Endodermal cell (in vitro differentiated cells): ENCODE measurements at regions not wholly inside any gene's neighbourhood (a gene's known extent, or its start where the extent isn't known, plus 50 kb on each side); places are given as distances from the start of the nearest gene placed in this dataset.

Experiments
- DNase-seq: peaks from one replicate; pipeline ENCODE4 v3.0.0-alpha.2; 2017
- H3K27ac ChIP-seq: 2 replicates; pipeline ENCODE4 v1.5.1; 2013; ENCODE audit warnings: mild to moderate bottlenecking, low read depth, low read length, moderate library complexity
- H3K27me3 ChIP-seq: 2 replicates; pipeline ENCODE4 v1.6.1; 2013; ENCODE audit warnings: mild to moderate bottlenecking, low read length, moderate library complexity; ENCODE audit not compliant: insufficient read depth, control insufficient read depth, poor library complexity, severe bottlenecking
- H3K36me3 ChIP-seq: 2 replicates; pipeline ENCODE4 v1.7.0; 2013; ENCODE audit warnings: mild to moderate bottlenecking, low read length, moderate library complexity; ENCODE audit not compliant: control insufficient read depth, insufficient read depth
- H3K4me1 ChIP-seq: one replicate; pipeline ENCODE4 v1.7.0; 2013; ENCODE audit warnings: low read length; ENCODE audit not compliant: control insufficient read depth, insufficient read depth
- H3K4me3 ChIP-seq: 2 replicates; pipeline ENCODE4 v1.5.1; 2013; ENCODE audit warnings: mild to moderate bottlenecking, low read length, moderate library complexity
- H3K9ac ChIP-seq: 2 replicates; pipeline ENCODE4 v1.6.1; 2013; ENCODE audit warnings: mild to moderate bottlenecking, low read length, moderate library complexity; ENCODE audit not compliant: poor library complexity, severe bottlenecking; ENCODE audit errors: extremely low read depth
- H3K9me3 ChIP-seq: 2 replicates; pipeline ENCODE4 v1.6.1; 2013; ENCODE audit warnings: mild to moderate bottlenecking, low read length, moderate library complexity; ENCODE audit not compliant: control insufficient read depth
- H3K27ac Mint-ChIP-seq: 2 replicates; pipeline ENCODE4 v1.8.0; 2020; ENCODE audit warnings: mixed read lengths
- H3K27me3 Mint-ChIP-seq: 2 replicates; pipeline ENCODE4 v1.8.0; 2021; ENCODE audit warnings: mild to moderate bottlenecking, mixed read lengths; ENCODE audit not compliant: insufficient read depth
- H3K36me3 Mint-ChIP-seq: 2 replicates; pipeline ENCODE4 v1.8.0; 2020; ENCODE audit warnings: low read depth, mixed read lengths
- H3K4me1 Mint-ChIP-seq: 2 replicates; pipeline ENCODE4 v1.8.0; 2020; ENCODE audit warnings: mixed read lengths
- H3K4me3 Mint-ChIP-seq: 2 replicates; pipeline ENCODE4 v1.8.0; 2020; ENCODE audit warnings: mild to moderate bottlenecking, moderate library complexity, mixed read lengths
- H3K9me3 Mint-ChIP-seq: 2 replicates; pipeline ENCODE4 v1.8.0; 2020; ENCODE audit warnings: mild to moderate bottlenecking, mixed read lengths
- WGBS, 2 experiments: methylation state at CpG; one replicate each; pipeline versions ENCODE4 v1.1.5 to v1.1.7; 2013; ENCODE audit warnings: missing lambda C conversion rate in 2 of 2, mixed read lengths in 1 of 2; ENCODE audit not compliant: insufficient coverage in 1 of 2, insufficient read length in 1 of 2; 5-methylcytosine and 5-hydroxymethylcytosine counted together
- TF ChIP-seq, protein P1 (sequence below): fragments of 200-600 bp; sonication (generic); conservative IDR thresholded peaks from 2 replicates; pipeline ENCODE4 v1.5.0; 2021; ENCODE audit warnings: antibody characterized with exemption, mild to moderate bottlenecking

DNA sequence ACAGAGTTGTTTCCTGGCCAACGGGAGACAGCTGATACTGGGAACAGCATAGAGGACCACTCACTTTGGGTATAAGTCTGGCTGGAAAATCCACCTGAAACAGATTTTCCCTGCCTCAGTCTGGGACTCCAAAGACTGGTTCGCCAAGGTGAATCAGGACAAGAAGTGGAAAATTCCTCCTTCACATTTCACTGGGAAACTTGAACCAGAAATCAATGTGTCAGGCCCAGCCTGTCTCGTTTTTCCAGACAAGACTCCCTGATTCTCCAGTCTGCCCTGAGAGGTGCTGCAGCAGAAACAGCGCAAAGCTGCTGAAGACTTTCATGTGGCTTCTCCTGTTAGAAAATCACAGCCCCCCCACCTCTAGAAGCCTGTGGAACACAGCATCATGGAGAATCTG, 269.8 kb downstream of the OPA1 start:
- no peak for DNase-seq
- Histone ChIP-seq H3K27ac (no peak overlapping the region), H3K9me3 (no peaks in the 10 kb centered on the region), H3K27me3 (peaks cover 14% of the 10 kb centered on the region), H3K4me3 (no peak overlapping the region), H3K9ac (no peak overlapping the region), H3K36me3 (no peaks in the 10 kb centered on the region), H3K4me1 (no peaks in the 10 kb centered on the region)
- H3K36me3 Mint-ChIP-seq: no peaks in the 10 kb centered on the region
- H3K27me3 Mint-ChIP-seq: peaks cover 17% of the 10 kb centered on the region
- TF ChIP-seq, protein P1, sequence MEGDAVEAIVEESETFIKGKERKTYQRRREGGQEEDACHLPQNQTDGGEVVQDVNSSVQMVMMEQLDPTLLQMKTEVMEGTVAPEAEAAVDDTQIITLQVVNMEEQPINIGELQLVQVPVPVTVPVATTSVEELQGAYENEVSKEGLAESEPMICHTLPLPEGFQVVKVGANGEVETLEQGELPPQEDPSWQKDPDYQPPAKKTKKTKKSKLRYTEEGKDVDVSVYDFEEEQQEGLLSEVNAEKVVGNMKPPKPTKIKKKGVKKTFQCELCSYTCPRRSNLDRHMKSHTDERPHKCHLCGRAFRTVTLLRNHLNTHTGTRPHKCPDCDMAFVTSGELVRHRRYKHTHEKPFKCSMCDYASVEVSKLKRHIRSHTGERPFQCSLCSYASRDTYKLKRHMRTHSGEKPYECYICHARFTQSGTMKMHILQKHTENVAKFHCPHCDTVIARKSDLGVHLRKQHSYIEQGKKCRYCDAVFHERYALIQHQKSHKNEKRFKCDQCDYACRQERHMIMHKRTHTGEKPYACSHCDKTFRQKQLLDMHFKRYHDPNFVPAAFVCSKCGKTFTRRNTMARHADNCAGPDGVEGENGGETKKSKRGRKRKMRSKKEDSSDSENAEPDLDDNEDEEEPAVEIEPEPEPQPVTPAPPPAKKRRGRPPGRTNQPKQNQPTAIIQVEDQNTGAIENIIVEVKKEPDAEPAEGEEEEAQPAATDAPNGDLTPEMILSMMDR: no peak
- no peak overlapping the region for H3K27ac Mint-ChIP-seq
- 89 to 90% methylated on average over 3 to 4 of the region's 4 CpGs for WGBS, 2 experiments
- no peaks in the 10 kb centered on the region for H3K9me3 Mint-ChIP-seq
- no peaks in the 10 kb centered on the region for H3K4me1 Mint-ChIP-seq
- no peak overlapping the region for H3K4me3 Mint-ChIP-seq

DNA sequence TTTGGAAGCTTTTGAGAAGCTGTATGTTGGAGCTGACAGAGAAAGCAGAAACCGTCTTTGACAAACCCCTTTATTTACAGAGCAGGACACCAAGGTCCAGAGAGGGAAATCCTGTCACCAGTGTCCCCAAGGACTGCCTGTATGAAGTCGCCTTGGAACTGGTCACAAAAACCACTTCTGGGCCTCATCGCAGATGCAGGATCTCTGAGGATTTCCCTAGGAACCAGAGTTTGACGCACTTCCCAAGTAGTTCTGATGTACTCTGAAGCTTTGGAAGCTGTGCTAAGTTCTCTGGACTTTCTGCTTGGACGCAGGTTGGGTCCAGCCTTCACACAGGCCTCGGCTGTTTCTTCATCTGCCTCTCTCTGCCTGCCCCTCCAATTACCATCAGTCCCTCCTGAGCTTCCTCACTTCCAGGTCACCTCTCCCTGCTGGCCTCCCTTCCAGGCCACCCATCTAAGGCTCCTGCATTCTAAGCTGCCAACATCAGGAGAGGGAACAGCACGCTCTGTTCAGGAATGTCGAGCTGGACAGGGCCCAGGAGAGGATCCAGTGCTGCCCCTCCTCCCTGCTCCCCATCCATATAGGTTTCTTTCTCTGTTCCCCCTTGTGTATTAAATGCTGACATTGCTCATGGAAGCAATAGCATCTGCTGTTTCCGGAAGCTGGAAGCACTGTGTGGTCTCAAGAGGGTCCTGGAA, 270.8 kb downstream of the OPA1 start:
- Mint-ChIP-seq H3K4me1 (peaks cover 2% of the 10 kb centered on the region), H3K36me3 (no peaks in the 10 kb centered on the region), H3K27ac (no peak overlapping the region), H3K9me3 (no peaks in the 10 kb centered on the region), H3K4me3 (no peak overlapping the region), H3K27me3 (peaks cover 26% of the 10 kb centered on the region)
- Histone ChIP-seq H3K36me3 (no peaks in the 10 kb centered on the region), H3K9me3 (no peaks in the 10 kb centered on the region), H3K9ac (no peak overlapping the region), H3K4me3 (no peak overlapping the region), H3K27ac (no peak overlapping the region), H3K4me1 (no peaks in the 10 kb centered on the region), H3K27me3 (peaks cover 24% of the 10 kb centered on the region)
- WGBS, 2 experiments: 91 to 99% methylated on average over 7 to 9 of the region's 9 CpGs
- TF ChIP-seq, protein P1: no peak
- DNase-seq: no peak

DNA sequence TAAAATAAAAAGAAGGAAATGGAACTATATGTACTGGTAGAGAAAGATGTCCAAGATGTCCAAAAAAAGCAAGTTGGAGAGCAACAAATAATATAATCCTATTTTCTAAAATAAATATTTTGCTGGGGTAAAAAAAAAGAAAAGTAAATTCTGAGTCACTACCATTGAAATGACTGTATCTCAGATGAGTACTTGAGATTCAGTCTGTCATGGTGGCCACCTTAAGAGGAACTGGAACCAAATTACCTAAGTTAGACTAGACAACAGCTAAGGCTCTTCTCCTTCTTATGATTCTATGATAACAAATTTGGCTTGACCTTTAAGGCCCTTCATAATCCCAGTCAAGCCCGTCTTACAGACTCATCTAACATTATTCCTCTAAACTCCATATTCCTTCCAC, 270.6 kb upstream of the HES1 start:
- H3K9me3 ChIP-seq: no peaks in the 10 kb centered on the region
- no peak overlapping the region for H3K27ac ChIP-seq
- H3K4me1 Mint-ChIP-seq: peaks cover 4% of the 10 kb centered on the region
- H3K36me3 ChIP-seq: no peaks in the 10 kb centered on the region
- no peak overlapping the region for H3K4me3 ChIP-seq
- no peak for DNase-seq
- peaks cover 39% of the 10 kb centered on the region for H3K27me3 ChIP-seq
- no peak overlapping the region for H3K4me3 Mint-ChIP-seq
- TF ChIP-seq, protein P1: no peak
- H3K9ac ChIP-seq: no peak overlapping the region
- no peaks in the 10 kb centered on the region for H3K9me3 Mint-ChIP-seq
- no peak overlapping the region for H3K27ac Mint-ChIP-seq
- no peaks in the 10 kb centered on the region for H3K4me1 ChIP-seq
- peaks cover 41% of the 10 kb centered on the region for H3K27me3 Mint-ChIP-seq
- 93 to 98% methylated on average over 1 of the region's 1 CpG for WGBS, 2 experiments
- H3K36me3 Mint-ChIP-seq: no peaks in the 10 kb centered on the region
